ENCODE measurements at regions not wholly inside any gene's neighbourhood (a gene's known extent, or its start where the extent isn't known, plus 50 kb on each side); places are given as distances from the start of the nearest gene placed in this dataset.

DNA sequence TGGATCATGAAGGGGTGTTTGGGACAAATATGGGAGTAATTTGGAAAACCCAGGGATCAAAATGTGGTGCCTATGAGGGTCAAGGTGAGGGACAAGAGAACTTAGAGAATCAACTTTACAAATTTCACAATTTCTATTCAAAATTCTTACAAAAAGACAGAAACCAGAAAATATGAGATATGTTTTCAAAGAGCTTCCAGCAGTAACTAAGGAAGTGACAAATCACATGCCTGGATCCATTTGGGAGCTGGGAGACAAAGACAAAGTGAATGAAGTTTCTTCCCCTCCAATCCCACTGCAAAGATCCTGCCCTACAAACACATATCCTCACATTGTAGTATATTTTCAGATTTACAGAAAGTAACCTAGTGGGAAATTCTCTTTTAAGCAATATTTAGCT, 235.0 kb upstream of the VLDLR start:
- in situ Hi-C loops (cut with HindIII; ENCODE audit: low pct_unique_long_range_greater_than_20kb, low sequenced_read_pairs) (no loop called here), intact Hi-C loops (cut with micrococcal nuclease; ENCODE audit: unreplicated experiment) (no loop called here)
- no peak for DNase-seq (ENCODE audit: low read depth, low spot score)
- BruUV-seq (replicated peaks): no TSS peak
- H3K27me3 ChIP-seq (ENCODE audit: control insufficient read depth, insufficient read depth, low read length): no peaks in the 10 kb centered on the region
- H3K4me1 ChIP-seq (ENCODE audit: control insufficient read depth, insufficient read depth, low read length): no peaks in the 10 kb centered on the region
- CTCF ChIA-PET: no interaction called here
- H3K4me3 ChIP-seq (ENCODE audit: low read depth in 2 of 2, low read length in 2 of 2): no peak overlapping the region
- no peaks in the 10 kb centered on the region for H3K9me3 ChIP-seq (ENCODE audit: control insufficient read depth, insufficient read depth, low read depth, low read length)
- no peaks in the 10 kb centered on the region for H3K36me3 ChIP-seq (ENCODE audit: control insufficient read depth, insufficient read depth, low read length)
- H3K27ac ChIP-seq (ENCODE audit: low read length): no peak overlapping the region
- no peak for ATAC-seq
- TF ChIP-seq, protein P1, sequence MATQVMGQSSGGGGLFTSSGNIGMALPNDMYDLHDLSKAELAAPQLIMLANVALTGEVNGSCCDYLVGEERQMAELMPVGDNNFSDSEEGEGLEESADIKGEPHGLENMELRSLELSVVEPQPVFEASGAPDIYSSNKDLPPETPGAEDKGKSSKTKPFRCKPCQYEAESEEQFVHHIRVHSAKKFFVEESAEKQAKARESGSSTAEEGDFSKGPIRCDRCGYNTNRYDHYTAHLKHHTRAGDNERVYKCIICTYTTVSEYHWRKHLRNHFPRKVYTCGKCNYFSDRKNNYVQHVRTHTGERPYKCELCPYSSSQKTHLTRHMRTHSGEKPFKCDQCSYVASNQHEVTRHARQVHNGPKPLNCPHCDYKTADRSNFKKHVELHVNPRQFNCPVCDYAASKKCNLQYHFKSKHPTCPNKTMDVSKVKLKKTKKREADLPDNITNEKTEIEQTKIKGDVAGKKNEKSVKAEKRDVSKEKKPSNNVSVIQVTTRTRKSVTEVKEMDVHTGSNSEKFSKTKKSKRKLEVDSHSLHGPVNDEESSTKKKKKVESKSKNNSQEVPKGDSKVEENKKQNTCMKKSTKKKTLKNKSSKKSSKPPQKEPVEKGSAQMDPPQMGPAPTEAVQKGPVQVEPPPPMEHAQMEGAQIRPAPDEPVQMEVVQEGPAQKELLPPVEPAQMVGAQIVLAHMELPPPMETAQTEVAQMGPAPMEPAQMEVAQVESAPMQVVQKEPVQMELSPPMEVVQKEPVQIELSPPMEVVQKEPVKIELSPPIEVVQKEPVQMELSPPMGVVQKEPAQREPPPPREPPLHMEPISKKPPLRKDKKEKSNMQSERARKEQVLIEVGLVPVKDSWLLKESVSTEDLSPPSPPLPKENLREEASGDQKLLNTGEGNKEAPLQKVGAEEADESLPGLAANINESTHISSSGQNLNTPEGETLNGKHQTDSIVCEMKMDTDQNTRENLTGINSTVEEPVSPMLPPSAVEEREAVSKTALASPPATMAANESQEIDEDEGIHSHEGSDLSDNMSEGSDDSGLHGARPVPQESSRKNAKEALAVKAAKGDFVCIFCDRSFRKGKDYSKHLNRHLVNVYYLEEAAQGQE (IDR thresholded peaks at IDR 0.05; ENCODE audit: insufficient read depth in 1 of 2, low read depth in 2 of 2, low read length in 1 of 2): no peak
- no peak for TF ChIP-seq POLR2AphosphoS5 (IDR thresholded peaks at IDR 0.05; ENCODE audit: low read depth, low read length)
- TF ChIP-seq, protein P2, sequence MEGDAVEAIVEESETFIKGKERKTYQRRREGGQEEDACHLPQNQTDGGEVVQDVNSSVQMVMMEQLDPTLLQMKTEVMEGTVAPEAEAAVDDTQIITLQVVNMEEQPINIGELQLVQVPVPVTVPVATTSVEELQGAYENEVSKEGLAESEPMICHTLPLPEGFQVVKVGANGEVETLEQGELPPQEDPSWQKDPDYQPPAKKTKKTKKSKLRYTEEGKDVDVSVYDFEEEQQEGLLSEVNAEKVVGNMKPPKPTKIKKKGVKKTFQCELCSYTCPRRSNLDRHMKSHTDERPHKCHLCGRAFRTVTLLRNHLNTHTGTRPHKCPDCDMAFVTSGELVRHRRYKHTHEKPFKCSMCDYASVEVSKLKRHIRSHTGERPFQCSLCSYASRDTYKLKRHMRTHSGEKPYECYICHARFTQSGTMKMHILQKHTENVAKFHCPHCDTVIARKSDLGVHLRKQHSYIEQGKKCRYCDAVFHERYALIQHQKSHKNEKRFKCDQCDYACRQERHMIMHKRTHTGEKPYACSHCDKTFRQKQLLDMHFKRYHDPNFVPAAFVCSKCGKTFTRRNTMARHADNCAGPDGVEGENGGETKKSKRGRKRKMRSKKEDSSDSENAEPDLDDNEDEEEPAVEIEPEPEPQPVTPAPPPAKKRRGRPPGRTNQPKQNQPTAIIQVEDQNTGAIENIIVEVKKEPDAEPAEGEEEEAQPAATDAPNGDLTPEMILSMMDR (IDR thresholded peaks at IDR 0.05): no peak
- POLR2A ChIA-PET: no interaction called here

DNA sequence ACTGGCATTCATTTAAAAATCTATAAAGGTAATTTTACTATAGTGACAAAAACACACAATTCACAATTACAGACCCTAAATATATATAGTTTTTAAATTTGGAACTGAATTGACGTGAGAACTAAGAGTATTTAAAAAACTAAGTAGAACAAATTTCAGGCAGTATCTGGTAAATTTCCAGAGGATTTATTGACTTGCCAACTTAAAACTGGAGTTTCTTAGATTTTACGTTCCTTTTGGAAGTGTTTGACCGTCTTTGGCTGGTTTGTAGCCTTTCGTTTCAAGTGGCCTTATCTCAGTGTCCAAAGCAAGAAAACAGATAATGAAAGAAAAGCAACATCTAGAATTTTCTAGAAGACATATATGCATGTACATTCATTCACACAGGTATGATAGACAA, 234.4 kb upstream of the VLDLR start:
- Histone ChIP-seq H3K4me1 (ENCODE audit: control insufficient read depth, insufficient read depth, low read length) (no peaks in the 10 kb centered on the region), H3K27ac (ENCODE audit: low read length) (no peak overlapping the region), H3K36me3 (ENCODE audit: control insufficient read depth, insufficient read depth, low read length) (no peaks in the 10 kb centered on the region), H3K9me3 (ENCODE audit: control insufficient read depth, insufficient read depth, low read depth, low read length) (no peaks in the 10 kb centered on the region), H3K4me3 (ENCODE audit: low read depth in 2 of 2, low read length in 2 of 2) (no peak overlapping the region), H3K27me3 (ENCODE audit: control insufficient read depth, insufficient read depth, low read length) (no peaks in the 10 kb centered on the region)
- ATAC-seq (no peak), DNase-seq (ENCODE audit: low read depth, low spot score) (no peak)
- TF ChIP-seq, protein P1 (IDR thresholded peaks at IDR 0.05; ENCODE audit: insufficient read depth in 1 of 2, low read depth in 2 of 2, low read length in 1 of 2): no peak
- intact Hi-C loops (cut with micrococcal nuclease; ENCODE audit: unreplicated experiment): no loop called here
- POLR2A ChIA-PET: no interaction called here
- in situ Hi-C loops (cut with HindIII; ENCODE audit: low pct_unique_long_range_greater_than_20kb, low sequenced_read_pairs): no loop called here
- CTCF ChIA-PET: no interaction called here
- BruUV-seq (replicated peaks): no TSS peak

DNA sequence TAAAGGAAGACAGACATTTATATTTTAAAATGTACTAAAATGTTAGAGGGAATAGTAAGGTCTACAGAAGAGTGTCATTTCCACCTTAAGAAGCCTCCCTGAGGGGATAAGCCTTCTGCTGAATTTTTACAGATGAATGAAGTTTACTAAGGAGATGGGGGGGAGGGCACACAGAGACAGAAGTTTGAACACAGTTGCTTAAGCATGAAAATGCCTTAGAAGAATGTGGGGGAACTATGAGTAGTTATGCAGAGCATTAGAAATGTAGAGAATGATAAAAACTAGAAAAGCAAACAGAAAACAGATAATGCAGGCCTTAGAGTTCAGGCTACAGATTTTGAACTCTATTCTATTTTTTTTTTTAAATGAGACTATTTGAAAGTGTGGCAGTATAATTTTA, 232.2 kb upstream of the VLDLR start:
- in situ Hi-C loops (cut with HindIII; ENCODE audit: low pct_unique_long_range_greater_than_20kb, low sequenced_read_pairs): no loop called here
- intact Hi-C loops (cut with micrococcal nuclease; ENCODE audit: unreplicated experiment): no loop called here
- Histone ChIP-seq H3K27me3 (ENCODE audit: control insufficient read depth, insufficient read depth, low read length) (no peaks in the 10 kb centered on the region), H3K27ac (ENCODE audit: low read length) (no peak overlapping the region), H3K9me3 (ENCODE audit: control insufficient read depth, insufficient read depth, low read depth, low read length) (no peaks in the 10 kb centered on the region), H3K4me1 (ENCODE audit: control insufficient read depth, insufficient read depth, low read length) (no peaks in the 10 kb centered on the region), H3K36me3 (ENCODE audit: control insufficient read depth, insufficient read depth, low read length) (no peaks in the 10 kb centered on the region), H3K4me3 (ENCODE audit: low read depth in 2 of 2, low read length in 2 of 2) (no peak overlapping the region)
- BruUV-seq (replicated peaks): no TSS peak
- DNase-seq (ENCODE audit: low read depth, low spot score) (no peak), ATAC-seq (no peak)
- TF ChIP-seq, protein P1 (IDR thresholded peaks at IDR 0.05; ENCODE audit: insufficient read depth in 1 of 2, low read depth in 2 of 2, low read length in 1 of 2): no peak
- TF ChIP-seq TCF7L2 (IDR thresholded peaks at IDR 0.05; ENCODE audit: low read depth, low read length): no peak
- no peak for TF ChIP-seq SIN3A (IDR thresholded peaks at IDR 0.05; ENCODE audit: borderline replicate concordance, insufficient read depth, low read depth, low read length)
- TF ChIP-seq, protein P2 (IDR thresholded peaks at IDR 0.05): no peak
- TF ChIP-seq POLR2AphosphoS5 (IDR thresholded peaks at IDR 0.05; ENCODE audit: low read depth, low read length): no peak
- ChIA-PET POLR2A (no interaction called here), CTCF (no interaction called here)

All from Panc1 (cell line).